ENCODE measurements at regions not wholly inside any gene's neighbourhood (a gene's known extent, or its start where the extent isn't known, plus 50 kb on each side); places are given as distances from the start of the nearest gene placed in this dataset.

GRCh38 chr3:102223132-102223531 lies 211.7 kb upstream of the ZPLD1 start:
- DNase-seq (peak in 2 of 3 donors; percentile 15 to 69), ATAC-seq (ENCODE audit: low read depth in 2 of 2) (peak; percentile 73 to 74)
- Mint-ChIP-seq H3K4me3 (peak overlapping the region in 2 of 4 donors; percentile 27 to 65), H3K9me3 (peaks cover 0 to 5% (median 0%) of the 10 kb centered on the region in 7 donors), H3K4me1 (peaks cover 9 to 42% (median 25%) of the 10 kb centered on the region in 4 donors), H3K36me3 (no peaks in the 10 kb centered on the region), H3K27ac (peak overlapping the region; percentile 53 to 94 (median 88)), H3K27me3 (peaks cover 10% of the 10 kb centered on the region)
- Histone ChIP-seq H3K4me3 (ENCODE audit: low read depth, low read length) (peak overlapping the region; percentile 8), H3K4me1 (ENCODE audit: control insufficient read depth, insufficient read depth, low read length, poor library complexity, severe bottlenecking) (peaks cover 20% of the 10 kb centered on the region), H3K27ac (ENCODE audit: insufficient read depth, low read length, poor library complexity, severe bottlenecking) (no peak overlapping the region), H3K36me3 (ENCODE audit: control insufficient read depth, insufficient read depth, low read length) (no peaks in the 10 kb centered on the region), H3K27me3 (ENCODE audit: control insufficient read depth, insufficient read depth, low read length) (peaks cover 2% of the 10 kb centered on the region), H3K9me3 (ENCODE audit: control insufficient read depth in 2 of 2, low read length in 2 of 2) (no peaks in the 10 kb centered on the region)

- peak overlapping the region in 2 of 4 donors; percentile 27 to 49 for H3K4me3 Mint-ChIP-seq
- ATAC-seq (ENCODE audit: low read depth in 2 of 2) (no peak), DNase-seq (peak in 1 of 3 donors; percentile 51)
- Histone ChIP-seq H3K4me3 (ENCODE audit: low read depth, low read length) (no peak overlapping the region), H3K27ac (ENCODE audit: insufficient read depth, low read length, poor library complexity, severe bottlenecking) (no peak overlapping the region), H3K9me3 (ENCODE audit: control insufficient read depth in 2 of 2, low read length in 2 of 2) (no peaks in the 10 kb centered on the region), H3K4me1 (ENCODE audit: control insufficient read depth, insufficient read depth, low read length, poor library complexity, severe bottlenecking) (peaks cover 20% of the 10 kb centered on the region), H3K36me3 (ENCODE audit: control insufficient read depth, insufficient read depth, low read length) (no peaks in the 10 kb centered on the region), H3K27me3 (ENCODE audit: control insufficient read depth, insufficient read depth, low read length) (peaks cover 2% of the 10 kb centered on the region)
- peaks cover 9 to 44% (median 28%) of the 10 kb centered on the region in 4 donors for H3K4me1 Mint-ChIP-seq
- H3K9me3 Mint-ChIP-seq, result peaks cover 0 to 5% (median 0%) of the 10 kb centered on the region in 7 donors
- peak overlapping the region; percentile 48 to 88 (median 53) for H3K27ac Mint-ChIP-seq
- H3K27me3 Mint-ChIP-seq, result peaks cover 14% of the 10 kb centered on the region
- H3K36me3 Mint-ChIP-seq, result no peaks in the 10 kb centered on the region
Observed at GRCh38 chr3:102224171-102224570, 210.6 kb upstream of the ZPLD1 start.

DNA sequence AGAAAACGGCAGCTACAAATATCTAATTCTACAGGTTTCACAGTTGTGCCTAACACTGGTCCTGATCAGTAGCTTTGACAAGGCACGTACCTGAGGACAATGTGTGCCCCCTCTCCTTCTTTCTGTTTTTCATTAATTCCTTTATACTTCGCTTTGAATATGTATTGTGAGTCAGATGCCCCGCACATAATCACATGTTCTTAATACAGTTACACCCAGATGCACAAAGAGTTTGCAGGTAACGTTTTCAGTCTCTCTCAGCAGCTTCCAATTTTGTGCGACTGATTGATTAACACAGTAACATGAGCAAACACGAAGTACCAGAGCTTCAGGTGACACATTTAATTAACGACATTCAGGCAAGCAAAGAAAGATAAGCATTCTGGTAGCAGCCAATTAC lies 209.8 kb upstream of the ZPLD1 start:
- H3K4me1 Mint-ChIP-seq, result peaks cover 9 to 50% (median 31%) of the 10 kb centered on the region in 4 donors
- DNase-seq, result no peak
- no peaks in the 10 kb centered on the region for H3K36me3 Mint-ChIP-seq
- H3K9me3 ChIP-seq (ENCODE audit: control insufficient read depth in 2 of 2, low read length in 2 of 2), result no peaks in the 10 kb centered on the region
- H3K27ac ChIP-seq (ENCODE audit: insufficient read depth, low read length, poor library complexity, severe bottlenecking), result no peak overlapping the region
- H3K4me3 Mint-ChIP-seq, result no peak overlapping the region
- peaks cover 2% of the 10 kb centered on the region for H3K27me3 ChIP-seq (ENCODE audit: control insufficient read depth, insufficient read depth, low read length)
- H3K27me3 Mint-ChIP-seq, result peaks cover 14% of the 10 kb centered on the region
- ATAC-seq (ENCODE audit: low read depth in 2 of 2), result no peak
- H3K27ac Mint-ChIP-seq, result peak overlapping the region in 1 of 3 donors; percentile 26
- H3K4me3 ChIP-seq (ENCODE audit: low read depth, low read length), result no peak overlapping the region
- H3K36me3 ChIP-seq (ENCODE audit: control insufficient read depth, insufficient read depth, low read length), result no peaks in the 10 kb centered on the region
- peaks cover 20% of the 10 kb centered on the region for H3K4me1 ChIP-seq (ENCODE audit: control insufficient read depth, insufficient read depth, low read length, poor library complexity, severe bottlenecking)
- peaks cover 0 to 1% (median 0%) of the 10 kb centered on the region in 7 donors for H3K9me3 Mint-ChIP-seq

DNA sequence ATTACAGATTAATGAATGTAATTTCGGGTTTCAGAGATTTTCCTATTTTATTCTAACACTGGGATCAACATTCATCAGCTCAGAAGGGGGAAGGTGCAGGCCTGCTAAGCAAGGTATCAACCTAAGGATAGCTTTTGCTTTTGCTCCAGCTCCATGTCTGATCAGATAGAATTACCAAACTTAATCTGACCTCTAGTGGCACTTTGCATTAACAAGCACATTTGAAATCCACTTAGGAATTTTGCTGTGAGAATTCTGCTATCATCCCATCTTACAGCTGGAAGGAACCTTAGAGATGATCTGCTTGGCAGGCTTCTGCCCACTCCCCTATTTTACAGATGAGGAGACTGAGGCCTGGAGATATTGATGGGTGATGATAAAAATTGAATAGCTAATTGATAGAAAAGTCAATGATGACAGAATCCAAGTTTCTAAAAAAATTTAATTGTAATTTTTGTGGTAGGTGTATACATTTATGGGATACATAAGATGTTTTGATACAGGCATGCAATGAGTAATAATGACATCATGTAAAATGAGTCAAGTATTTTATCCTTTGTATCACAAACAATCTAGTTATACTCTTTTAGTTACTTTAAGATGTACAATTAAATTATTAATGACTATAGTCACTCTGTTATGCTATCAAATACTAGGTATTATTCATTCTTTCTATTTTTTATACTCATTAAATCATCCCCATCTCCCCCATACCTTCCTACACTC lies 209.2 kb upstream of the ZPLD1 start:
- H3K27ac Mint-ChIP-seq, result no peak overlapping the region
- no peak overlapping the region for H3K4me3 Mint-ChIP-seq
- H3K27me3 Mint-ChIP-seq, result peaks cover 14% of the 10 kb centered on the region

DNA sequence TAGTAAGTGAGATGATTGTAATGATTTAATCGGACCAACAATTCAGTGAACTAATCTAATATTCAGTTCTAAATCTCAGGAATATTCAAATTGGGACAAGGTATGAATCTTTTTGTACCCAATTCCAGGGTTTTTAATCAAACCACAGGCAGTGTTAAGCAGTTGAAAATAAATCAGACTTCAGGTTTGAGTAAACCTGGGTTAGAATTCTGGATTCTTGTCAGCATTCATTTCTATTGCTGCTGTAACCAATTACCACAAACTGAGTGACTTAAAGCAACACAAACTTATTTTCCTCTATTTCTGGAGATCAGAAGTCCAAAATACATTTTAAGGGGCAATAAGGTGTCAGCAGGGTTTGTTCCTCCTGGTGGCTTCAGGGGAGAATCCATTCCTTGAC lies 208.4 kb upstream of the ZPLD1 start:
- Histone ChIP-seq H3K4me3 (ENCODE audit: low read depth, low read length) (no peak overlapping the region), H3K9me3 (ENCODE audit: control insufficient read depth in 2 of 2, low read length in 2 of 2) (no peaks in the 10 kb centered on the region), H3K4me1 (ENCODE audit: control insufficient read depth, insufficient read depth, low read length, poor library complexity, severe bottlenecking) (peaks cover 20% of the 10 kb centered on the region), H3K27ac (ENCODE audit: insufficient read depth, low read length, poor library complexity, severe bottlenecking) (no peak overlapping the region), H3K36me3 (ENCODE audit: control insufficient read depth, insufficient read depth, low read length) (no peaks in the 10 kb centered on the region), H3K27me3 (ENCODE audit: control insufficient read depth, insufficient read depth, low read length) (peaks cover 2% of the 10 kb centered on the region)
- Mint-ChIP-seq H3K36me3 (no peaks in the 10 kb centered on the region), H3K4me3 (no peak overlapping the region), H3K9me3 (no peaks in the 10 kb centered on the region), H3K4me1 (peaks cover 9 to 48% (median 31%) of the 10 kb centered on the region in 4 donors), H3K27ac (no peak overlapping the region), H3K27me3 (peaks cover 14% of the 10 kb centered on the region)
- no peak for DNase-seq
- no peak for ATAC-seq (ENCODE audit: low read depth in 2 of 2)

More for the DNA sequence above, 209.2 kb upstream of the ZPLD1 start:
- H3K27me3 ChIP-seq (ENCODE audit: control insufficient read depth, insufficient read depth, low read length), result peaks cover 2% of the 10 kb centered on the region
- H3K9me3 ChIP-seq (ENCODE audit: control insufficient read depth in 2 of 2, low read length in 2 of 2), result no peaks in the 10 kb centered on the region
- peaks cover 9 to 50% (median 31%) of the 10 kb centered on the region in 4 donors for H3K4me1 Mint-ChIP-seq
- H3K4me1 ChIP-seq (ENCODE audit: control insufficient read depth, insufficient read depth, low read length, poor library complexity, severe bottlenecking), result peaks cover 20% of the 10 kb centered on the region
- H3K36me3 ChIP-seq (ENCODE audit: control insufficient read depth, insufficient read depth, low read length), result no peaks in the 10 kb centered on the region
- H3K9me3 Mint-ChIP-seq, result no peaks in the 10 kb centered on the region
- H3K27ac ChIP-seq (ENCODE audit: insufficient read depth, low read length, poor library complexity, severe bottlenecking), result no peak overlapping the region
- H3K36me3 Mint-ChIP-seq, result no peaks in the 10 kb centered on the region
- no peak overlapping the region for H3K4me3 ChIP-seq (ENCODE audit: low read depth, low read length)
- ATAC-seq (ENCODE audit: low read depth in 2 of 2), result peak in 1 of 2 donors; percentile 42
- DNase-seq, result peak in 2 of 3 donors; percentile 38 to 65

DNA sequence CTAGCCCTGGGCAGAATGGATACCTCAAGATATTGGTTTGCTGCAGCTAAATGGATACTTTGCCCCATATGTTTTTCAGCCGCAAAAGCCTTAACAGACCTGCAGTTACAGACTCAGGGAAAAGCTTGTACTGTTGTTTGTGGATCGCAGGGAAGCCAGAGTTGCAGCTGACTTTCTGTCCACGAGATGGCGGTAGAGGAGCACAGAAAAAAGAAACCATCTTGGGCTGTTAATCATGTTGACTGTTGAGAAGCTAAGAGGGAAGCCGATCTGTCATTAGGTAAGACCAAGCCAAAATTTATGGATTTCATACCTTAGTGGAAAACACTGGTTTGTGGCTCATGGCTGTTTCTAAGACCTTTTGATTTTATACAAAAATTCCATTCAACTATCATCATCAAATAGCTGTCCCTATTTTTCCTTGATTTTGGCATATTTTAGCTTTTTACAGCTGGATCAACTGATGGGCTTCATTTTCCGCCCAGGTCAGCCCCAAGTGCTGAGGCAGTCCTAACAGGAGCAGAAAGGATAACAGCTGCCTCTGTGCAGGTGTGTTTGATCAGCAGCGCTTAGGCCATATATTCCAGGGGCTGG lies 205.7 kb upstream of the ZPLD1 start:
- H3K4me1 ChIP-seq (ENCODE audit: control insufficient read depth, insufficient read depth, low read length, poor library complexity, severe bottlenecking), result no peaks in the 10 kb centered on the region
- peak; percentile 62 to 77 for ATAC-seq (ENCODE audit: low read depth in 2 of 2)
- peaks cover 2% of the 10 kb centered on the region for H3K27me3 ChIP-seq (ENCODE audit: control insufficient read depth, insufficient read depth, low read length)
- DNase-seq, result peak; percentile 50 to 85 (median 76)
- H3K4me3 ChIP-seq (ENCODE audit: low read depth, low read length), result peak overlapping the region; percentile 29
- H3K9me3 Mint-ChIP-seq, result no peaks in the 10 kb centered on the region
- H3K36me3 ChIP-seq (ENCODE audit: control insufficient read depth, insufficient read depth, low read length), result no peaks in the 10 kb centered on the region
- no peaks in the 10 kb centered on the region for H3K9me3 ChIP-seq (ENCODE audit: control insufficient read depth in 2 of 2, low read length in 2 of 2)
- peaks cover 0 to 21% (median 12%) of the 10 kb centered on the region in 4 donors for H3K4me1 Mint-ChIP-seq
- no peaks in the 10 kb centered on the region for H3K36me3 Mint-ChIP-seq
- peaks cover 12% of the 10 kb centered on the region for H3K27me3 Mint-ChIP-seq
- H3K27ac ChIP-seq (ENCODE audit: insufficient read depth, low read length, poor library complexity, severe bottlenecking), result no peak overlapping the region
- peak overlapping the region in 1 of 3 donors; percentile 28 for H3K27ac Mint-ChIP-seq
- no peak overlapping the region for H3K4me3 Mint-ChIP-seq

- H3K4me1 Mint-ChIP-seq, result peaks cover 0 to 12% (median 9%) of the 10 kb centered on the region in 4 donors
- no peaks in the 10 kb centered on the region for H3K9me3 ChIP-seq (ENCODE audit: control insufficient read depth in 2 of 2, low read length in 2 of 2)
- no peaks in the 10 kb centered on the region for H3K9me3 Mint-ChIP-seq
- H3K27ac Mint-ChIP-seq, result no peak overlapping the region
- no peak for DNase-seq
- peaks cover 2% of the 10 kb centered on the region for H3K27me3 ChIP-seq (ENCODE audit: control insufficient read depth, insufficient read depth, low read length)
- no peaks in the 10 kb centered on the region for H3K4me1 ChIP-seq (ENCODE audit: control insufficient read depth, insufficient read depth, low read length, poor library complexity, severe bottlenecking)
- no peak overlapping the region for H3K27ac ChIP-seq (ENCODE audit: insufficient read depth, low read length, poor library complexity, severe bottlenecking)
- H3K27me3 Mint-ChIP-seq, result peaks cover 16% of the 10 kb centered on the region
- no peak overlapping the region for H3K4me3 Mint-ChIP-seq
- H3K36me3 Mint-ChIP-seq, result no peaks in the 10 kb centered on the region
- H3K4me3 ChIP-seq (ENCODE audit: low read depth, low read length), result no peak overlapping the region
- no peak for ATAC-seq (ENCODE audit: low read depth in 2 of 2)
- H3K36me3 ChIP-seq (ENCODE audit: control insufficient read depth, insufficient read depth, low read length), result no peaks in the 10 kb centered on the region
Observed at GRCh38 chr3:102230057-102230456, 204.8 kb upstream of the ZPLD1 start.
